Lung (tissue), 11 donors: ENCODE measurements at regions not wholly inside any gene's neighbourhood (a gene's known extent, or its start where the extent isn't known, plus 50 kb on each side); places are given as distances from the start of the nearest gene placed in this dataset.

Source experiments
- ATAC-seq: fragments of 200-7000 bp; cut with Tn5 transposase; one replicate; pipeline ENCODE4 v1.9.1; 2020; ENCODE audit warnings: moderate number of reproducible peaks; ENCODE audit not compliant: insufficient read depth, low FRiP score
- DNase-seq, 3 donors: peaks; one replicate each; pipeline ENCODE4 v3.0.0-alpha.2; 2013 to 2017
- H3K27ac ChIP-seq, 2 donors: one replicate each; pipeline ENCODE4 v1.5.1; 2013; ENCODE audit warnings: mild to moderate bottlenecking in 2 of 2, moderate library complexity in 2 of 2, control low read depth in 1 of 2, inconsistent platforms in 1 of 2, low read depth in 1 of 2, low read length in 1 of 2
- H3K27me3 ChIP-seq, 3 donors: one replicate each; pipeline ENCODE4 v1.5.1; 2013; ENCODE audit warnings: low read length in 2 of 3; ENCODE audit not compliant: control insufficient read depth in 3 of 3, insufficient read depth in 3 of 3
- H3K36me3 ChIP-seq, 4 donors: one replicate each; pipeline ENCODE4 v1.5.1; 2013; ENCODE audit warnings: low read length in 4 of 4, mild to moderate bottlenecking in 1 of 4, moderate library complexity in 1 of 4; ENCODE audit not compliant: control insufficient read depth in 4 of 4, insufficient read depth in 4 of 4
- H3K4me1 ChIP-seq, 5 donors: one replicate each; pipeline ENCODE4 v1.5.1; 2013; ENCODE audit warnings: low read length in 5 of 5, mild to moderate bottlenecking in 2 of 5, moderate library complexity in 1 of 5; ENCODE audit not compliant: control insufficient read depth in 5 of 5, insufficient read depth in 5 of 5
- H3K4me3 ChIP-seq: one replicate; pipeline ENCODE4 v1.5.1; 2013; ENCODE audit warnings: mild to moderate bottlenecking, control low read depth, moderate library complexity
- H3K9ac ChIP-seq, 2 donors: one replicate each; pipeline ENCODE4 v1.5.1; 2013; ENCODE audit warnings: low read length in 2 of 2, control low read depth in 1 of 2; ENCODE audit not compliant: insufficient read depth in 1 of 2
- H3K9me3 ChIP-seq, 4 donors: one replicate each; pipeline ENCODE4 v1.5.1; 2013; ENCODE audit warnings: low read length in 3 of 4, mild to moderate bottlenecking in 1 of 4, moderate library complexity in 1 of 4; ENCODE audit not compliant: control insufficient read depth in 4 of 4, insufficient read depth in 3 of 4
- CTCF ChIP-seq: IDR thresholded peaks from 2 replicates; pipeline ENCODE4 v1.5.1; 2012; ENCODE audit warnings: mild to moderate bottlenecking; ENCODE audit errors: control extremely low read depth, extremely low read depth
- WGBS, 2 donors: extraction: QIAGEN DNeasy Blood & Tissue Kit; methylation state at CpG; one replicate each; pipeline ENCODE4 v1.1.7; 2013; 5-methylcytosine and 5-hydroxymethylcytosine counted together
- donor health status: control.
- donor health status: control.
- donor health status: Bipolar disorder and iron deficiency.
- donor health status: healthy.
- donor health status: DM: yes; HTN: yes; CAD: no.

GRCh38 chr2:59967691-59968090, 585.8 kb downstream of the BCL11A start:
- DNase-seq (no peak), ATAC-seq (no peak)
- Histone ChIP-seq H3K4me1 (peaks cover 0 to under 1% (median 0%) of the 10 kb centered on the region in 5 donors), H3K27me3 (peaks cover 0 to 2% (median 0%) of the 10 kb centered on the region in 3 donors), H3K36me3 (no peaks in the 10 kb centered on the region), H3K27ac (no peak overlapping the region), H3K9ac (no peak overlapping the region), H3K4me3 (no peak overlapping the region), H3K9me3 (no peaks in the 10 kb centered on the region)
- no peak for TF ChIP-seq CTCF
- 95 to 98% methylated on average over 3 of the region's 3 CpGs for WGBS, 2 donors

DNA sequence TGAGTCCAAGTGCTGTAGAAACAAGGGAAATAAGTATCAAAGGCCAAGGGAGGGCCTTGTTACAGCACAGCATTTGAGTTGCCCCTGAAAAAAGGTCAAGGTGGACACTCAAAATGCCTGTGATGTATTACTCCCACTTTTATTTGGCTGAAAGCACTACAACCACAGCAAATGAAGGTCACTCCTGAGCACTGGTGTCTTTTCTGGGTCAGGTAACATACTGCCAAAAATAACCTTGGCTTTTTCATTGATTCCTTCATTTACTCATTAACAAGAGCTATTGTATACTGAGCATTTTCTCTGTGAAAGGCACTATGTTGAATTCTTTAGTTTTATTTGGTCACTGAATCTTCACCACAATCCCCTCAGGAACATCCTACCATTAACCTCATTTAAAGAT, 590.3 kb downstream of the BCL11A start:
- H3K27ac ChIP-seq, result no peak overlapping the region
- no peak for TF ChIP-seq CTCF
- H3K9ac ChIP-seq, result no peak overlapping the region
- H3K4me1 ChIP-seq, result peaks cover 0 to 4% (median 0%) of the 10 kb centered on the region in 5 donors
- H3K27me3 ChIP-seq, result peaks cover 0 to 2% (median 0%) of the 10 kb centered on the region in 3 donors
- no peak for ATAC-seq
- no peaks in the 10 kb centered on the region for H3K36me3 ChIP-seq
- no peak for DNase-seq
- H3K4me3 ChIP-seq, result no peak overlapping the region
- no peaks in the 10 kb centered on the region for H3K9me3 ChIP-seq

DNA sequence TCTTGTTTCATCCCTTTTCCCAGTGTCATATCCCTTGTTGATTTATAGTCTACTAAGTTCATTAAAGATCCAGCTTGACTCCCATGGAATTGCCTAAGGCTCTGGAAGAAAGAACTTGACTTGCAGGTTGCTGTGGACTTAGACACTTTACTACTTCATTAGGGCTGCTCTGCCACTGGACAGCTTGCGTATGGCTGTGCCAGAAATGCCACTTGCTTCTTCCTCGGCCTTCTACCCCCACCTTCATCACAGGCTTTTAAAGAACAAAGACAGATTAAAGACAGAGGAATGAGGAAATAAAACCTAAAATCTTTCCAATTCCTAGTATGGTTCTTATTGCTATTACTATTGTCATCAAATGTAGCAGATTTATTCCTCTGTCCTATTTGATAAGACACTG, 591.7 kb downstream of the BCL11A start:
- WGBS, 2 donors, result 51 to 84% methylated on average over 2 of the region's 2 CpGs
- DNase-seq (no peak), ATAC-seq (no peak)
- Histone ChIP-seq H3K4me3 (no peak overlapping the region), H3K27ac (no peak overlapping the region), H3K27me3 (peaks cover 0 to 2% (median 0%) of the 10 kb centered on the region in 3 donors), H3K9me3 (no peaks in the 10 kb centered on the region), H3K4me1 (peaks cover 0 to 4% (median 0%) of the 10 kb centered on the region in 5 donors), H3K9ac (no peak overlapping the region), H3K36me3 (no peaks in the 10 kb centered on the region)
- TF ChIP-seq CTCF, result no peak

DNA sequence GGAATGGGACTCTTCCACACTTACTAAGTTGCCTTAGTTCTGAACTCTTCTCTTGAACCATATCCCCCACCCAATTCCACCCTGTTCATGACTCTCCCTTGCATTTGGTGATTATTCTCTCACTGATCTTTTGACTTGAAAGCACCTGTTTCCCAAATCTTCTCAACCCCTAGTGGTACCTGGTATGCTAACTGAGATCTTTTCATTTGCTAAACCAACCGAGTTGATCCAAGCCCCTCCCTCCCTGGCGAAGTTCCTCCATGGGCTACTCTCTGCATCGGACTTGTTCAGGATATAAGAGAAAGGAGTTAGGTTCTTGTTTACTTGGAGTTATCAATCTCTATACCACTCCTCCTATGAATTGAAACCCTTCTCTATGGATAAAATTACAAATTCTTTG, 593.5 kb downstream of the BCL11A start:
- no peak for DNase-seq
- no peak overlapping the region for H3K9ac ChIP-seq
- no peak overlapping the region for H3K27ac ChIP-seq
- TF ChIP-seq CTCF, result no peak
- H3K4me1 ChIP-seq, result peaks cover 0 to 4% (median 0%) of the 10 kb centered on the region in 5 donors
- H3K9me3 ChIP-seq, result no peaks in the 10 kb centered on the region
- 71 to 80% methylated on average over 3 of the region's 3 CpGs for WGBS, 2 donors
- H3K4me3 ChIP-seq, result no peak overlapping the region
- no peaks in the 10 kb centered on the region for H3K36me3 ChIP-seq
- H3K27me3 ChIP-seq, result no peaks in the 10 kb centered on the region
- ATAC-seq, result no peak
